GOT3 (cell line): ENCODE measurements at regions not wholly inside any gene's neighbourhood (a gene's known extent, or its start where the extent isn't known, plus 50 kb on each side); places are given as distances from the start of the nearest gene placed in this dataset.
"Not testable (repeated sequence)": the region's sequence is repeated elsewhere in the genome, so short reads cannot be mapped to it uniquely, and the experiment has no call there.

ENCODE experiments used
- DNase-seq: peaks from one replicate; lab custom pipeline; 2025; ENCODE audit warnings: mixed read lengths; lab: John Stamatoyannopoulos, UW

DNA sequence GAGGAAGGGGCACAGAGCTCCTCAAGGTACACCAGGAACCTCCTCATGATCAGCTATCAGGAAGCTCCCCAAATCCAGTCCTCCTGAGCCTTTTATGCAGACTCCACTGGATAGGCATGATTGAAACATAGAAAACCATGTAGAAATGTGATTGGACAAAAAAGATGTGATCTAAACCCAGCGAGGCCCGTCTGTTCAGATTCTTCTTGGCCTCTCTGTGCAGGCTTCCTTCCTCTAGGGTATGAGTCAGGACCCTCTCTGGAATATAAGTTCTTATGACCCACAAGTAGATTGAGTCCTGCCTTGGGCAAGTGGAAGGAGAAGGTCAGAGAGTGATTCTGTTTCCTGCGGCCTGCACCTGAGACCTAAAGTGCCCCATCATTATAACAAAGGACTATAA is 166.3 kb downstream of the PHLDA1 start:
- DNase-seq: no peak

DNA sequence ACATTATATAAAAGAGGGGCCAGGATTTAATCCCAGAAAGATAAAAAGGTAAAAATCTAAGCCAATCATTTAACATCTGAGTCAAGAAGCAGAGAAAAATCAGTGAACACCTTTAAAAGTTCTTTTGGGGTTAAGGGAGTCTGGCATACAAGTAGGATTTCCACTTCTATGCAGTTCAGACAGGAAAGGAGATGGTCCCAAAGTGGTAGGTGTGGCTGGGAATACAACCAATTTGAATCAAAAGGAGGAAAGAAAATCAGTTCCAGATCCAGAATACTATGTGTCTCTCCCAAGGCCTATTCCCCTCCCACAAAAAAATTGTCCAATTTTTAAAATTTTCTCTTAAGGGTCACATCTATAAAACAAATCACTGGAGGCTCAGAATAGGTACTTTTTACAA is 167.4 kb downstream of the PHLDA1 start:
- no peak for DNase-seq

DNA sequence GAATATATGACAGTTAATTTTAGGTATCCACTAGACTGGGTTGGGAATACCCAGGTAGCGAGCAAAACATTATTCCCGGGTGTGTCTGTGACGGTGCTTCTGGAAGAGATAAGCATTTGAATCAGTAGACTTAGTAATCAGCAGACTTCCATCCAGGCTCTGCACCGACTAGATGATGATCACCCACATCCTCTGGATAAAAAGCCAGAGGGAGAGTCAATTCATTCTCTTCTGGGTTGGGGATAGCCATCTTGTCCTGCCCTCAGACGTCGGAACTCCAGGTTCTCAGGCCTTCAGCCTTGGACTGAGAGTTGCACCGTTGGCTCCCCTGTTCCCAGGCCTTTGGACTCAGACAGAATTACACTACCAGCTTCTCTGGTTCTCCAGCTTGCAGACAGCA is 168.0 kb downstream of the PHLDA1 start:
- no peak for DNase-seq

DNA sequence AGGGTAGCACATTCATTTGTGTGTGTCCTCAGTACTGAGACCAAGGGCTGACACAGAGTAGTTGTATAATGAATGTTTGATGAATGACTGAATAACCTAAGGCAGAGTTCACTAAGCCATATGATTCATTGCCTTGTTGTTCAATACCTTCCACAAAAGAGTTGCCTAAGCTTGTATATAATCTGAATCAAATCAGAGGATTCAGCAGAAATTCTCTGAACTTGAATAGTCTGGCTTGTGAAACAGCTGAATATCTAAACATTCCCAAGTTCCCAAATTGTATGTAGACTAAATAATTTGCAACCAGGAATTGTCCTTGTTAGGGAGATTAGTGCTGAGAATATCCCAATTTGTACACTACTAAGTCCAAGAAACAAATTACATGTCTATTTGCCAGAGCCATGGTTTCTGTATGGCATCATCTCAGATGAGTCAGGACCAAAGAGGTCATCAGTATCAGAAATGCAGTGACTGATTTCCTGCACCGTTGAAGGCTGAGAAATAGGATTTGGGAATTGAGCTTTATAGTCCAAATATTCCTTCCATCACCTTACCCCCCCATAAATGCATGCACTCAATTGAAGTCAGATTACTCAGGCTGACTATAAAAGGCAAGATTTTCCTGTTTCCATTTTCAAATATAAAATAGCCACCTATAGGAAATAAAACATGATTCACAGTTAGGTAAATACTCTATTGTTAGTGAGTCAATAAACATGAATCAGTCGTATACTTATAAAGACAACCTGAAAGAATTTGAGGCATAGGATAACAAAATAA is 168.7 kb downstream of the PHLDA1 start:
- DNase-seq: no peak

DNA sequence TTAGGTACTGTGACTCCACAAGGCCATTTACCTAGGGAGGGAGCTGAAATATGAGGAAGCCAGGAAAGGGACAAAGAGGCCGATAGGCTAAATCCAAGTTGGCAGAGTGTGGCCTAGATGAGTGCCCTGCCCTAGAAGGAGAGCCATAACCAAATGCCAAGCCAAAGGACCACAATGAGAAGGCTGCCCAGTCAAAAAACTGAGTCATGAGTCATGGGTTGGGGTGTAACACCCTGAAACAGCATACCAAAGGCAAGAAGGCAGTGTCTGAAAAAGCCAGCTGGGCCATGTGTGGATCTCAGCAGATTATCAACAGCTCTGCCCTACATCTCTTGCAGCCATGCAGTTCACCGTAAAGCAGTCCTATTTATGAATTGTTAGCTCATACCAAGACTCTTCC is 171.7 kb downstream of the PHLDA1 start:
- DNase-seq: no peak

DNA sequence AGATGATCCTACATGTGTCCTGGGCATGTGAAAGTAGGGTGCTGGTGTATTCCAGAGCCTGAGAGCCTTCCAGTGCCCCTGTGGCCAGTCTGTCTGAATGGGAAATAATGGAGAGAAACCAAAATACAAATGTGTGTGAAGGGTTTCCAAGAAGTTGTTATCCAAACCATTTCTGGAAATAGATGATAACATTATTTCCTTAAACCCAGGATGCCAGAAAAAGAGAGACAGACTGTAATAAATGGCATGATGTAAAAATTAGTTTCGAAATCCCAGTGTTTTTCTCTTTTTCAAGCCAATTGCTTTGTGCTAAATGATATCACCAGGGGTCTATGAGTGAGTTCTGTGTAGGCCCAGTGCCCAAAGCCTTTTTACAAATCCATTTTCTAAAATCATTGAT is 175.3 kb downstream of the PHLDA1 start:
- DNase-seq: no peak

DNA sequence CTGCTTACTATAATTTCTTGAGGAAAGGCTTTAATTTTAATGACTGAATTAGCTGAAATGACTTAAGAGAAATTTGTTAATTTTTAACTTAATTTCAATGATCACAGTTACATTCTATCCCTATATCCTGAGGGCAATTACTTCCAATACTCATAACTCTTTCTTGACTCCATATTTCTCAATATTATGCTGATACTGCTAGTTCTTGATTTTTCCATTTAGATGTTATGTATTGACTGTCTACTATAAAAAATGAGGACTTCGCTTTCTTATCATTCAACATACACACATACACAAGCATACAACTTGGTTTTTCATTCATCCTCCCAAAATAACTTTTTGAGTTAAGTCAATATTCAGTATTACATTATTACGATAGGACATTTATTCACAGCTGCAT is 176.2 kb downstream of the PHLDA1 start:
- DNase-seq: no peak

DNA sequence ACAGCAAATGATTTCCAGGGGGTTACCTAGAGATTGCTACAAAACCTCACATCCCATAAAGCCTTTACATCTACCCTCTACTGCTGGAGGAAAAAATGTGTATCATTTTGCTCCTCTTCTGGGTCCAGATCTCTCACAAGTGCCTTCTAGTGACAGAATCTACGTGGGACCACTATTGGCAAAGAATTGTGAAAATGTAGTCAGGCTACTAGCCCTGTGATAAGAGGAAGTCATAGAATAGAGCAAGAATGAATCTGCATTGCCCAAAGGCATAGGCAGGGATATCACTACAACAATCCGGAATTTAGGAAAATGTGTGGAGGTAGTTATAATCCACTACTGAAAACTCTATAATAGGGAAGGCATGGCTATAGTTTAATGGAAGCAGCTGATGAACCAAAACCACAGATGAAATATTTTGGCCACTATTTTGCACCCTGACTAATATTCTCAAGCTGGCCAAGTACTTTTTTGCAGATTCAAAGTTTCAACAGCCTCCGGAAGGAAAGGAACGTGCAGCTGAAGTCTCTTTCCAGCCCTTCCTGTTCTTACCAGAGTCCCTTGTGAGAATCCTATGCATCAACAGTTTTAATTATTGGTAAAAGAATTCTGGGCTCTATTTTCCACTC is 176.8 kb downstream of the PHLDA1 start:
- no peak for DNase-seq

DNA sequence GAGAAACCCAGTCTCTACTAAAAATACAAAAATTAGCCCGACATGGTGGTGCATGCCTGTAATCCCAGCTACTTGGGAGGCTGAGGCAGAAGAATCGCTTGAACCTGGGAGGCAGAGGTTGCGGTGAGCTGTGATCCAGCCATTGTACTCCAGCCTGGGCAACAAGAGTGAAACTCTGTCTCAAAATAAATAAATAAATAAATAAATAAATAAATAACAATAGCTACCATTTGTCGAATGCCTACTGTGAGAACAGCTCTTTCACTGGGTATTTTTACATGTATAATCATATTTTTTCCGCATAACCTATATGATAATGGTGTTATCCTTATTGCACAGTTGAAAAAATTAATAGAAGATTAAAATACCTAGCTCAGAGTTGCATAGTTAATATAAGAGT is 177.4 kb downstream of the PHLDA1 start:
- DNase-seq: not testable (repeated sequence)

DNA sequence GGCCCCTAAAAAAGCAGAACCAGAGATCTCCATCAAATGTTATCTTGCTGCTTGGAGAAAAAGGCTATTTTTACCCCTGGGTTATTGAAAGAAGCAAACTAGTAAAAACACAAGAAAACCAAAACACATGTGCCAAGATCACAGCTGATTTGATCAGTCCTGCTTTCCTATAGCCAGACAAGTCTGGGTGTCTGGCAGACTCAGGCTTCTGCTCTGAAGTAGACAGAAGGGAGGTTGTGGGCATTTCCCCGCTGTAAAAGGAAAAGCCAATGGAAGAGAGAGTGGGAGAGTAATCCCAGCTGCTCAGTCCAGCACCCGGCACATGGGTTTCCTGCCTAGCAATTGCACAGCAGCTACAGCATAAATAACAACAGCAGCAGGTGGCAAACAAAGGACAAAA is 177.9 kb downstream of the PHLDA1 start:
- no peak for DNase-seq

DNA sequence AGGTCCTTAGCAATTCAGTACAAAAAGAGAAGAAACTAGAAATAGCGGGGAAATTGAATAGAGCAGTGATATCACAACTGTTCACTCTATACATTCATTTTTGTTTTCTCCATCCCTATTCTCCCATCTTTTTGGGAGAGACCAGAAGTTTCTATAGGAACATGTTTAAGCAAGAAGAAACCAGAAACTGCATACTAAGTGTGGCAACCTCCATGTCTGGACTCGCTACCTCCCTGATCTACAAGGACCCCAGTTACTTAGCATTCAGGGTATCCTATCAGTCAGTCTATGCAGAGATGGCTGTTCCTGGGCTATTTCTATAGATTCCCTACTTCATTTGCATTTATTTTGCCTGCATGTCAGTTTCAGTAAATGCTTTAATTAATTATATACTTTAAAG is 178.6 kb downstream of the PHLDA1 start:
- DNase-seq: no peak

DNA sequence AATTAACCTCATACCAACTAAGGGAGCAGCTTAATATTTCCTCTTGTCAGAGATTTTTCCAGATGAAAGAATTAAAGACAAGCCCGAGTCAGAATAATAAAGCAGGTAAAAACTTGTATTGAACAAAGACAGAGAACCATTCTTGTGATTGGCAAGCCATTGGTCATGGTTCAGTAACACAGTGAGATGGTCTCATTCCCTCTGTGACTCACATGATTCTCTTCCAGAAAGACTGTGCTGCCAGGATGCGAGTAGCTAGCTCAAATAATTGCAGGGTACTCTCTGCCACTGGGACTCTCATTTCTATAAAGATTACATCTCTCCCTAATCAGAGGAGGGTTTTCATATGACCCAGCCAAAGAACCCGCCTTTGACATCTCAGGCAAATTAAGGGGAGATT is 179.4 kb downstream of the PHLDA1 start:
- no peak for DNase-seq

DNA sequence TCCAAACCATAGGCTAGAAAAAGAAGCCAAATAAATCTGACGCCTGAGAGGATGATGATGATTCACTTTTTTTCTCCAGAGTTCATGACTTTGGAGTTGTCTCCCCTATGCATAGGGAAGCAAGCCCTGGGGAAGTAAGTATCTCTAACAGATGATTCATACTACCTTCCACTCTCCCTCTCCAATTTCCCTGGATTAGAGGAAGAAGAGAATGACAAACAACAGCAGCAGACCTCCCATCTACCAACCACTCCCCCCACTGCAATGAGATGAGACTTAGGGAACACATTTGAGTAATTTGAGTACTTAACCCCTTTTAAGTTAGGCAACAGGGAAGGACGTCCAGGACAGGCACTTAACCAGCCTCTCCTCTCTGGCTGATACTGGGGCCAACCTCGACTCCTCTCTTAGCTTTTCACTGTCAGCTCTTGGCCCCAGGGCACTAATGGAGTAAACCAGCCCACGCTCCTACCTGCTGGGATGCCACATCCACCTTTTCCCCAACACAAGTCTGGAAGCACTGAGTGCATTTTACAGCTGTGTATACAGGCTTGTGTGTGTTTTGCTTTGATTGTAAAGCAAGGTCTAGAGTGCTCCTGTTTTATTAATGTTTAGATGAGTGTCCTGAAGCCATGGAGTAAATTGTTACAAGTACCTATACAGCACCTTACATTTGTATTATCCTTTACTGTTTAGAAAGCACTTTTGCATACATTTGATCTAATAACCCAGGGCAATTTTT is 180.7 kb downstream of the PHLDA1 start:
- DNase-seq: no peak

DNA sequence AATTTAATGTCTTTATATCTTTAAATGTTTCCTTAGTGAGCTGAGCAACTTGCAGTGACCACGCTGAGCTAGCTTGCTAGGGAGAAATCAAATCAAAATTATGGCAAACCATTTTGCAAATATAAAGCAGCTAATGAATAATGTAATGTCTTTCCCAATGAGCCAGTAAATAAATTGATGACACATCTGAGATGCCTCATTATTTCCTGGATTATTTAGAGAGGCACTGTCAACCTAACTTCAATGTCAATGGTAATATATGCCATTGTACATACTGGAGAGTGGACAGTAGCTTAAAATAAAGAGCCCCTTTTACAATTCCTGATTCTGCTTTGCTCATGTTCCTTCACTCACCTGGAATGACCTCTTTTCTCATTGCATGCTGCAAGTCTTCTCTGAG is 182.6 kb downstream of the PHLDA1 start:
- DNase-seq: no peak

DNA sequence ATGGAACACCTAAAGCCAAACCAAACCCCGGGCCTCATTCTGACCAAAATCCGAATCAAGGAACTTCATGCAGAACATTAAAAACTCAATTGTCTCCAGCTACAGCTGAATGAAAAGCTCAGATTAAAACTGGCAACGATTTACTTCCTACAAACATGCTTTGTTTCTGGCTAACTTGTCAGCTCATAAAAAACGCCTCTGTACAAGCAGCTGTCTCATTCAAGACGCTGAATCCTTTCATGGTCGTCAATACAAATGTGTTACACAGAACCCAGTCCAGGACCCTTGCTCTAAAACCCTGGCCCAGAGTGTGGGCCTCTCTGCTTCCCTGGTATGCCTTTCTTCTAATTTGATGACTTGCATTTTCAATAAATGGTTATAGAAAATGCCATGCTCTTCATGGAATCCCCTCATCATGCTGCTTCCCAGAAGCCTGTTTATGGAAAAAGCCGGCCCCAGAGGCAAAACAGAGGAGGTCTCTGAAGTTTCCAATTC is 183.1 kb downstream of the PHLDA1 start:
- no peak for DNase-seq

DNA sequence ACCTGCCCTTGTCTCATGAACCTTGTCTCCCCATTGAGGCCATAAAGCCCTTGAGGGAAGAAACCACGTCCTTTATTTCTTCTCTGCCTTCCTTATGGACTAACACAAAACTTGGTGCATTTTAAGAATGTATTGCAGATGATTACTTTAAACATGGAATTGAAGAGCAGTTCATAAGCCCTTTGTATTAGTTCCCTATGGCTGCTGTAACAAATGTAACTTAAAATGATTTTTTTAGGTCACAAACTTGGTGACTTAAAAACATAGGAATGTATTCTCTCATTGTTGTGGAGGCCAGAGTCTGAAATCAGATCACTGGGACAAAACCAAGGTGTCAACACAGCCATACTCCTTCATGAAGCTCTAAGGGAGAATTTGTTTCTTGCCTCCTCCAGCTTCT is 185.5 kb downstream of the PHLDA1 start:
- DNase-seq: no peak

DNA sequence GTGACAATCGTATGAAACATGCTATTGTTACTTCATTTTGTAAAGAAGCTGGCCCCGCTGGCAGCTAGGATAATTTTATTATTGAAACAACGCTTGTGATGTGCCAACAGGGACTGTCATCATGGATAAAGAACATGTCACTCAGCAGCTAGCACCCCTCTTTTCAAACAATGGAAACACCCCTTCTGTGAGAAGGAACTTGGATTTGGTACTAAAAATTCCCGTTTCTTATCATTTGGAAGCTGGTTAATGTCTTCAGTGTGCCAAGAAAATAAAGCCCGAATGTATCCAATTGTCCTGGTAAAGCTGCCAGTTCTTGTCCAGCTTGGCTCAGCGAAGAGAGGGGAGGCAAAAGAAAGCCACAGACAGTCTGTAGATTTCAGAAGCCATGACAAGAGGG is 186.6 kb downstream of the PHLDA1 start:
- DNase-seq: no peak

DNA sequence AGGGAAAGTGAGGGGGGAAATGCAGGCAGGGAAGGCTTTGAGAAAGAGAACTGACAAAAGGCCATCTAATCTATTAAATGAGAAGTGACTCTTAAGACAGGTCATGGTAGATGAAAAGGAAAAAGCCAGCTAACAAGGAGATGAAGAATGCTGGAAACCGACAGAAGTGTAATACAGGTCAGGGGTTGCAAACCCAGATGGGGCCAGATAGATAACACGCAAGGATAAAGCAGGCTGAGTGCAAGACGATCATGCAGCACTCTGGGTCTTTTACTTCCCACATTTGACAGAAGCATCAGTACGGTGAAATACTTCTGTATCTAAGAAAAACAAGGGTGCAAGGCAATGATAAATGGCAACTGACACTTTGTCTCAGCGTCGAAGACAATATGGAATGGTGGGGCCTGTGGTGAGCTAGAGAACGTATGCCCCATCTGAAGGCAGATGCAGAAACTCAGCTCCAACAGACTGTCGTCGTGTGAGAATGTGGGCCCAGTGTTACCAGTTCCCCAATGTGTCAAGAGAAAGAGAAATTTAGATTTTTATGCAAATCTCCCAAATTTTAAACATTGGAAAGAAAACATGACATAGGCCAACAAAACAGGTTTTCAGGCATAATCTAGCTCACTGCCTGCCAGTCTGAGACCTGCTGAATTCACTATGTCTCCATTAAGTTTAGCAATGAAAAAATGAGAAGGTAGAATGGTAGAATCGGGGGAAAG is 187.4 kb downstream of the PHLDA1 start:
- DNase-seq: no peak

DNA sequence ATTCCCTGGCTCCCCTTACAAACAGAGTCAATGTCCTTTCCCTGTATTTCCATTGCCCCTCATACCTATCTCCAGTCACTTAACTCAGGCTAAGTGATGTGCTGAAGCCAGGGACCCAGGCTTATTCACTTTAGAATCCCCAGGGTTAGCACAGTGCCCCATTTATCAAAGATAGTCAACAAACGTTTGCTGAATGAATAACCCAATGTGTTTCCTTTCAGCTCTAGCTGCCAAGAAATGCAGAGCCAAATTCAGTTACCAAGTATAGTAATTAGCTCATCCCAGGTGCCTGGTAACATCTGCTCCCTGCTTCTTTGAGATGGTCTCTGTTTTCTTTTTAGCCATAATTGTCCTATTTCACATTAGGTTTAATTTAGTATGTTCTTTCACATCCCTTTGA is 189.5 kb downstream of the PHLDA1 start:
- no peak for DNase-seq

DNA sequence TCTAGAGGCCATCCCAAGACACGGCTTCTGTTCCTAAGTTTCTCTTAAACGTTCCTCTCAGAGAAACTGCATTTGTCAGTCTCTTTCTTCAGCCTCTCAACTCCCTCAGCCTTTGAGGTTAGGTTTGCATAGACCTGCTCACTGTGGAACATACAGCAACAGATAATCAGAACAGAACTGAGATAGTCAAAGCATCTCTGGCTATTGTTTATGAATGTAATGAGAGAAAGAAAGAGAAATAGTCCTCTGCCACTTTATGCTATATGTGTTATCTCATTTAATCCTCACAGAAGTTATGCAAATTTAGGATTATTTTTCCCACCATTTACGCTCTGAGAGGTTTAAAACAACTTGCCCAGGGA is 190.6 kb downstream of the PHLDA1 start:
- no peak for DNase-seq

DNA sequence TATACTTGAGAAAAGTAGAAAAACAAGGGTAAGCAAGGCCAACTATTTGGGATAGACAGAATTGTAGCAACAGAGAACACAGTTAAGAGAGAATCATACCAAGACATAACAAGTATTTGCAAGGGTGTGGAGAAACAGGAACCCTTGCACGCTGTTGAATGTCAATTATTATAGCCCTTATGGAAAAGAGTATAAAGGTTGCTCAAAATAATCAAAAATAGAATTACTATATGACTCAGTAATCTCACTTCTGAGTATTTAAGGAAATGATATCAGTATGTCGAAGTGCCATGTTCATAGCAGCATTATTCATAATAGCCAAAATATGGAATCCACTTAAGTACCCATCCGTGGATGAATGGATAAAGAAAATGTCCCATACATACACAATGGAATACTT is 193.3 kb downstream of the PHLDA1 start:
- DNase-seq: no peak

DNA sequence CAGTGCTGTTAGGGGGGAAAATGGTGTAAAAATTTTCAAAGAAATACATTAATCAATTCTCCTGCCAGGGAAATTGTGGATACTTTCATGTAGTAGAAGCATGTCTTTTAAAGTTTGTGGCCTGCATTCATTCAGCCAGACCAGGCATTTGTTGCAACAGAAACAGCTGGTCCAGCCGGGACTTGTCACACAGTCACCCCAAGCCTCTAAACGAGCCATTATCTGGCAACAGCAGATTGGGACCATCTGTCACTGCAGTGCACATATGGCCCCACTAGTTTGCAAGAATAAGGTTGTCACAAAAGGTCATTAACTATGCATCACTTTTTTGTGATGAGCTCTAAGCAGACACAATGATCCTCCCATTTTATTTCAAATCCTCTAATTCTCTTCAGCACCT is 193.9 kb downstream of the PHLDA1 start:
- no peak for DNase-seq

DNA sequence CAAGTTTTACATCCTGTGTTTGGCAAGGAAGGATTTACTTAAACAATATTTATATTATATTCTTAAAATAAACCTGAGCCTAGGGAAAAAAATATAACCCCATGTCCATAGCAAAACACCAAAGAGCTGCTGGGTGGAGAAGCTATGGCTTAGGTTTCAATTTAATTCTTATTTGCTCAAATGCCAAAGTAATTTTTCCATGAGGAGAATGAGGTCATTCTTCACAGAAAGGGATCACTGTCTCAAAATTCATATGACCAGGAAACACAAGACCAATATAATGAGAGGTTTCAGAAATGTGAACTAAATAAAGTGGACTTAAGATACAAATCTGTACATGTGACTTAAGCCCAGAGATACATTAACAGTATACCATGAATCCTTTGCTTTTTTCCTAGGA is 195.0 kb downstream of the PHLDA1 start:
- DNase-seq: no peak
